Ovary (tissue), 3 donors: ENCODE measurements at regions not wholly inside any gene's neighbourhood (a gene's known extent, or its start where the extent isn't known, plus 50 kb on each side); places are given as distances from the start of the nearest gene placed in this dataset.

Experiments used
- POLR2A ChIP-seq: fragments of 450-650 bp; IDR thresholded peaks from one replicate; pipeline ENCODE4 v1.6.1; 2017; ENCODE audit warnings: antibody characterized with exemption, mild to moderate bottlenecking, moderate library complexity
- TF ChIP-seq, protein P1 (sequence below), 3 donors: fragments of 450-650 bp in 2 of 3; fragments of 200-600 bp in 1 of 3; IDR thresholded peaks; one replicate each; pipeline versions ENCODE4 v1.5.1 to v1.8.0; 2016 to 2022; ENCODE audit warnings: antibody characterized with exemption in 3 of 3, mild to moderate bottlenecking in 1 of 3
- donor health status: DM: no; HTN: no; CAD: no.

DNA sequence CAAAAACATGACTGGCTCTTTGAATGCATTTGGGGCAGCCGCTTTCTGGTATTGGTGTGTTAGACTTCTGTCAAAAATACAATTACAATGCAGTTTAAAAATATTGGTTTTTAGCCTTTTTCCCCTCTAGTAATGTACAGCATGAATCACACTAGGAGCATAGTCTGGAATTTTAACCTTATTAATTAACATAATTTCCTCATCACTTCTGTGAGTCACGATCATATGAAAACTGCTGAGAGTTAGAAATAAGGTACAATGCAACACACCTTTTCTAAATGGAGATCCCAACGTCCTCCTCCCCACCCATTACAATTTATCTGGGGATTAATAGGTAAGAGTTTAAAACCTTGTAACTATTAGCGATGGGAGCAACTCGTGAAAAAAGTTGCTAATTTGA is 297.1 kb upstream of the RIMS1 start:
- TF ChIP-seq, protein P1, sequence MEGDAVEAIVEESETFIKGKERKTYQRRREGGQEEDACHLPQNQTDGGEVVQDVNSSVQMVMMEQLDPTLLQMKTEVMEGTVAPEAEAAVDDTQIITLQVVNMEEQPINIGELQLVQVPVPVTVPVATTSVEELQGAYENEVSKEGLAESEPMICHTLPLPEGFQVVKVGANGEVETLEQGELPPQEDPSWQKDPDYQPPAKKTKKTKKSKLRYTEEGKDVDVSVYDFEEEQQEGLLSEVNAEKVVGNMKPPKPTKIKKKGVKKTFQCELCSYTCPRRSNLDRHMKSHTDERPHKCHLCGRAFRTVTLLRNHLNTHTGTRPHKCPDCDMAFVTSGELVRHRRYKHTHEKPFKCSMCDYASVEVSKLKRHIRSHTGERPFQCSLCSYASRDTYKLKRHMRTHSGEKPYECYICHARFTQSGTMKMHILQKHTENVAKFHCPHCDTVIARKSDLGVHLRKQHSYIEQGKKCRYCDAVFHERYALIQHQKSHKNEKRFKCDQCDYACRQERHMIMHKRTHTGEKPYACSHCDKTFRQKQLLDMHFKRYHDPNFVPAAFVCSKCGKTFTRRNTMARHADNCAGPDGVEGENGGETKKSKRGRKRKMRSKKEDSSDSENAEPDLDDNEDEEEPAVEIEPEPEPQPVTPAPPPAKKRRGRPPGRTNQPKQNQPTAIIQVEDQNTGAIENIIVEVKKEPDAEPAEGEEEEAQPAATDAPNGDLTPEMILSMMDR (IDR thresholded peaks at IDR 0.05): no peak
- no peak for TF ChIP-seq POLR2A
